ENCODE measurements at regions not wholly inside any gene's neighbourhood (a gene's known extent, or its start where the extent isn't known, plus 50 kb on each side); places are given as distances from the start of the nearest gene placed in this dataset.

DNA sequence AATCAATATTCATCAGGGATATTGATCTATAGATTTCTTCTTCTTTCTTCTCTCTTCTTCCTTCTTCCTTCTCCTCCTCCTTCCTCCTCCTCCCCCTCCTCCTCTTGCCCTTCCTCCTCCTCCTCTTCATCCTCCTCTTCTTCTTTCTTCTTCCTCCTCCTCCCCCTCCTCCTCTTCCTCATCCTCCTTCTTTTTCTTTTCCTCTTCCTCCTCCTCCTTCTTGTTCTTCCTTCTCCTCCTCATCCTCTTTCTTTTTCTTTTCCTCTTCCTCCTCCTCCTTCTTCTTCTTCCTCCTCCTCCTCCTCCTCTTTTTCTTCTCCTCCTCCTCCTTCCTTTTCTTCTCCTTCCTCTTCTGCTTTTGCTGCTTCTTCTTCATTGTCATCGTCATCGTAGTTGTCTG lies 52.4 kb upstream of the SERINC1 start:
- DNase-seq (ENCODE audit: low read depth in 2 of 2, low spot score in 1 of 2): no peak

DNA sequence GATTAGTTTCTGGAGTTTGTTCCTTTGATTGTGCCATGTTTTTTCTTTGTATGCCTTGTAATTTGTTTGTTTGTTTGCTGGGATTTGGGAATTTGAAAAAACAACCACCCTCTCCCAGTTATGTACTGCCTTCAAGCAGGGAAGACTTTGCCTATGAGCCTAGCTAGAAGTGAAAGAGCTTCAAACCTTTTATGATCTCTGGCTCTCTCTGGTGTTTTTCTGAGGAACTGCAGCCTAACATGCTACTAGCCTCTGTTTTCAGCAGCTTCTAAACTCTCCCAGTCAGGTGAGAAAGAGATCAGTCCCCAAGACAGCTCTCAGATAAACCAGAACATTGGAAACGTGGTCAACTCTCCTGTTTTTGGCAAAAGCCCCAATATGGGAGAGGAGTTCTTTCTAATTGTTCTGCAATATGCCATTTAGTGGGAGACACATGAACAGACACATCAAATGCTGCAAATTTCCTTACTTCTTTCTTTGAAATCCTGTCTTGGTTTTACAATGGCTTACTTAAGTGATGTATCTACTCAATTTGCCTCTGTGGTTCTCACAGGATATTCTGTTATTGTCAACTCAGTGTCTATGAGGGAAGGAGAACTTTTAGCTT lies 58.9 kb upstream of the SERINC1 start:
- DNase-seq (ENCODE audit: low read depth in 2 of 2, low spot score in 1 of 2): peak; percentile 4 to 17

DNA sequence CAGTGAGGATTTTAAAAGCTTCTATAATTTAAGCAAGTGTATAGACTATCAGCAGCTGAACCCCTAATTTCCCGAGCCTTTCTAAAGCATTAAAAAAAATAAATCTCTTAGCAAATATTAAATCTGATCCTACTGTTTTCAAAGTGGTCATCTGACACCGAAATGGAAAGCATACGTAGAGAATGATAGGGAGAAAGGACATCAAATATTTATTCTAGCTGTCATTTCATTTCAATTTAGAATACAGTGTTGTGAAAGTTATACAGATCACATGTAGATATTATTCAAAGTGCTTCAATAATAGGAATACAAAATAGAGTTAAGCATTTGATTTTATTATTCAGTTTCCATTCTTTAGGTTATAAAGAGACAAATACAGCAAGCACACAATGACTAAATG lies 61.9 kb upstream of the PKIB start:
- no peak for DNase-seq (ENCODE audit: low read depth in 2 of 2, low spot score in 1 of 2)

DNA sequence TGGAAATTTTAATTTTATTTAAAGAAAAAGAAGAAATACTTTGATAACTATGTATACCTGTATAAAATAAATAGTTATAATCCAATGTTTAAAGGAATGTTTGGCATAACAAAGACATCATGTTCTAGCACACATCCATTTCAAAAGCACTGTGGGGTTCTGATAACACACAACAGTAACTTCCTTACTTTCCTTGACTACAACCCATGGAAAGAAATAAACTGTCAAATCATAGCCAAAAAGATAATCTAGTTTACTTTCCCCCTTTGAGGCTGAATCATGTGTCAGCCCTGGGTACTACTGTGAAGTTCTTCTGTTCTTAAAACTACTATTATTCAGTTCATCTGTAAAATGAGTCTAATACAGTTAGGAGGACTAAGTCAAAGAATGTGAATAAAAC lies 61.4 kb upstream of the PKIB start:
- no peak for DNase-seq (ENCODE audit: low read depth in 2 of 2, low spot score in 1 of 2)

DNA sequence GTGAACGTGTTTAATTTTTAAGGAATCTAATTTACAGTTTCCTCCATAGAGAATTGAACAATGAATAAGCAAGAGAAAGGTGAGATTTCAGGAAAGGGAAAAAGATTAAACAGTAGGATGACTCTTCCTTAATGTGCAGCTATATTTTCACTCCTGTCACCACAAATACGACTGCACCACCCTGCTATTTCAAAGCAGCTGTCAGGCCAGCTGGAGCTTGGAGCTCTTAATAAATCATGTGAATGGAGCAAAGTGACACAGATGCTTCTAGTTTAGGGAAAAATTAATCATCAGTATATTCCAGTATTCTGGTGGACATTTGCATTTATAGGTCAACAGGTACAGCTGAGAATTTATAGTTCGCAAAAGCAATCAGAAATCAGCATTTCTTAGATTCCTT lies 56.5 kb upstream of the PKIB start:
- no peak for DNase-seq (ENCODE audit: low read depth in 2 of 2, low spot score in 1 of 2)

DNA sequence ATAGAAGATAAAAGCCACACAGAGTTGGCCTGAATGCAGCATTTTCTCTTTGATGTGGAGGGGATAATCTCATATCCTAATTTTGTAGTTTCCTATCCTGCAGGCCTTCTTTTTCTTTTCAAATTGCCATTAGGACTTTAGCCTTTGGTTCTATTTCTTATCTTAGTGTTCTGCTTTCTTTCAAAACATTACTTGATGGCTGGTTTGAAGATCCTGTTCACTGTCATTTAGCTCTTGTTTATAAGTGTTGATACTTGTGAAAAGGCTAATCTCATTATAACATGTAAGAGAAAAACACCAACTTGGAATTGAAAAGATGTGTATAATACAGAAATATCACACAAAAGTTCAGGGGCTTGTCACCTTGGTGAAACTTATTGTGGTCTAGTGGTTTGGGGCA lies 54.6 kb upstream of the PKIB start:
- DNase-seq (ENCODE audit: low read depth in 2 of 2, low spot score in 1 of 2): no peak

DNA sequence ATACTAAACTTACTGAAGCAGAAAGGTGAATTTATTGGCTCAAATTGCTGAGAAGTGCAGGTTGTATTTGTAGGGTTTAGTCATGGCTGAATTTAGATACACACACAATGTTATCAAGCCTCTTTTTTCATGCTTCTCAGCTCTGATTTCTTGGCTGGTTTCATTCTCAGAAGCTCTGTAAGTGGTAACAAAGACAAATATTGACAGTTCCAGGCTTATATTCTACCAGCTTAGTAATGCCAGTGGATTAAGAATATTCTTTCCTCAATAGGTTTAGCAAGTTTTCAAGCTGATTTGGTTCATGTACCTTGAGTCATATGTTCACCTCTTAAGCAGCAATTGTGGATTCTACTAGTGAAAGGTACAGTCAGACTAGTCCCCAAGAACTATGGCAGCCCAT lies 52.1 kb upstream of the PKIB start:
- DNase-seq (ENCODE audit: low read depth in 2 of 2, low spot score in 1 of 2): no peak

Measured in stimulated activated CD8-positive, alpha-beta memory T cell treated with anti-CD3 and anti-CD28 coated beads, Interleukin-4, amount 100 ng/mL, for 1 hour (primary cell).